SU-DHL-6 (cell line): ENCODE measurements at regions not wholly inside any gene's neighbourhood (a gene's known extent, or its start where the extent isn't known, plus 50 kb on each side); places are given as distances from the start of the nearest gene placed in this dataset.

Experiments
- H2AFZ ChIP-seq: fragments of 200-600 bp; sonication (generic); 2 replicates; pipeline ENCODE4 v1.6.1; 2014; ENCODE audit warnings: low read depth, mild to moderate bottlenecking, moderate library complexity, mixed read lengths, antibody characterized with exemption, low read length; ENCODE audit not compliant: severe bottlenecking
- H3F3A ChIP-seq: fragments of 200-600 bp; shearing (Covaris generic); 2 replicates; pipeline ENCODE4 v1.6.0; 2016; ENCODE audit warnings: antibody characterized with exemption, mild to moderate bottlenecking; ENCODE audit not compliant: insufficient read depth
- H3K27ac ChIP-seq: fragments of 200-600 bp; sonication (generic); 2 replicates; pipeline ENCODE4 v1.5.1; 2016; ENCODE audit warnings: low read depth, mild to moderate bottlenecking, low read length, moderate library complexity, mixed read lengths
- H3K27me3 ChIP-seq: fragments of 200-600 bp; sonication (generic), shearing (Covaris generic); 2 replicates; pipeline ENCODE4 v1.6.0; 2014; ENCODE audit warnings: mild to moderate bottlenecking, low read length
- H3K36me3 ChIP-seq: fragments of 200-600 bp; sonication (generic); 2 replicates; pipeline ENCODE4 v1.6.1; 2014; ENCODE audit warnings: mild to moderate bottlenecking, low read length, mixed read lengths
- H3K4me2 ChIP-seq: fragments of 300-600, 200-600 bp; shearing (Covaris generic), sonication (generic); 2 replicates; pipeline ENCODE4 v1.6.0; 2014; ENCODE audit warnings: low read length, low read depth, mild to moderate bottlenecking; ENCODE audit not compliant: poor library complexity, severe bottlenecking
- H3K4me3 ChIP-seq: fragments of 200-600 bp; sonication (generic); 2 replicates; pipeline ENCODE4 v1.5.1; 2014; ENCODE audit warnings: antibody characterized with exemption, low read length, mild to moderate bottlenecking, mixed read lengths; ENCODE audit not compliant: insufficient read depth, poor library complexity, severe bottlenecking
- H3K79me2 ChIP-seq: fragments of 200-600 bp; sonication (generic); 2 replicates; pipeline ENCODE4 v1.6.1; 2014; ENCODE audit warnings: mild to moderate bottlenecking, low read length, moderate library complexity; ENCODE audit not compliant: insufficient read depth
- H3K9ac ChIP-seq: fragments of 200-600 bp; sonication (generic); 2 replicates; pipeline ENCODE4 v1.7.0; 2014; ENCODE audit warnings: mild to moderate bottlenecking, low read length
- H3K9me2 ChIP-seq: fragments of 200-600 bp; sonication (generic); replicated peaks from 2 replicates; pipeline ENCODE4 v1.6.1; 2014; ENCODE audit warnings: low read length; ENCODE audit not compliant: insufficient read depth
- H3K9me3 ChIP-seq: fragments of 200-600 bp; sonication (generic); 2 replicates; pipeline ENCODE4 v1.6.1; 2014; ENCODE audit warnings: low read length, mixed read lengths; ENCODE audit not compliant: insufficient read depth
- H4K20me1 ChIP-seq: fragments of 200-600 bp; sonication (generic); 2 replicates; pipeline ENCODE4 v1.6.1; 2014; ENCODE audit warnings: low read depth, mild to moderate bottlenecking, antibody characterized with exemption, low read length, moderate library complexity, mixed read lengths
- CTCF ChIP-seq: fragments of 200-600 bp; sonication (generic); IDR thresholded peaks from one replicate; pipeline ENCODE4 v1.5.1; 2017; ENCODE audit warnings: antibody characterized with exemption, mild to moderate bottlenecking, low read length, moderate library complexity; ENCODE audit not compliant: insufficient read depth, poor library complexity, severe bottlenecking
- EZH2phosphoT487 ChIP-seq: fragments of 200-600 bp; sonication (generic), shearing (Covaris generic); conservative IDR thresholded peaks from 2 replicates; pipeline ENCODE4 v1.6.1; 2018; ENCODE audit warnings: mild to moderate bottlenecking, antibody characterized with exemption, low read length, moderate library complexity, mixed read lengths

DNA sequence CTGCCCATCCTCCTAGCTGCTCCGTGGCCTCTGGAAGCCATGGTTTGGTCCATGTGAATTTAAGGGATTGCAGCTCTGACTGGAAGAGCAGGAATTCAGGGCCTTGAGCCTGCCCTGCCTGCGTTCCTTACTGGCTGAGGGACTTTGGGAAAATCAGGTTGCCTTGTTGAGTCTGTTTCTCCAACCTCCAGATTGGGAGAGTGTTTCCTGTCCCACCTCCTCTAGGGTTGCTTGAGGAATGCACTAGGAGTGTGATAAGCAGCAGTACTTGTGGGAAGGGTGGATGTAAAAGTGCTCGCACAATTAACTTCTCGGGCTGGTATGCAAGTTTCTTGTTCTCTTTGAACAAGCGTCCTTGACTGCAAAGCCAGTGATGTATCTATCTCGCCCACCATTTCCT, 84.4 kb upstream of the YWHAQ start:
- no peak overlapping the region for H3K27ac ChIP-seq
- no peak overlapping the region for H2AFZ ChIP-seq
- no peaks in the 10 kb centered on the region for H3K27me3 ChIP-seq
- H3K9ac ChIP-seq: no peak overlapping the region
- no peaks in the 10 kb centered on the region for H3F3A ChIP-seq
- no peaks in the 10 kb centered on the region for H4K20me1 ChIP-seq
- no peaks in the 10 kb centered on the region for H3K9me2 ChIP-seq
- no peak for TF ChIP-seq EZH2phosphoT487
- no peak for TF ChIP-seq CTCF
- no peak overlapping the region for H3K4me2 ChIP-seq
- no peaks in the 10 kb centered on the region for H3K79me2 ChIP-seq
- H3K4me3 ChIP-seq: no peak overlapping the region
- no peaks in the 10 kb centered on the region for H3K36me3 ChIP-seq
- H3K9me3 ChIP-seq: no peaks in the 10 kb centered on the region

DNA sequence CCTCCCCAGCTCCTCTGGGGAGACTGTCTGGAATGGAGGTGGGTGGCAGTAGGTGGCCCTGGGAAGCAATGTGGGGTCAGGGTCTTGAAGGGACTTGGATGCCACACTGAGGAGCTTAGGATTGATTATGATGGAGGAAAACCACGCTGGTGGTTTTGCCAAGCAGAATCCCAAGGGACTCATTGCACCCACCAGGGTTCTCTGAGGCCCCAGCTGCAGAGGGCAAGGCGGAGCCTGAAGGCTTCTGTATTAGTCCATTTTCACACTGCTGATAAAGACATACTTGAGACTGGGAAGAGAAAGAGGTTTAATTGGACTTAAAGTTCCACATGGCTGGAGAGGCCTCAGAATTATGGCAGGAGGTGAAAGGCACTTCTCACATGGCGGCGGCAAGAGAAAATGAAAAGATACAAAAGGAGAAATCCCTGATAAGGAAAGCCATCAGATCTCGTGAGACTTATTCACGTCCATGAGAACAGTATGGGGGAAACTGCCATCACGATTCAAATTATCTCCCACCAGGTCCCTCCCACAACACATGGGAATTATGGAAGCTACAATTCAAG, 87.2 kb upstream of the YWHAQ start:
- no peak overlapping the region for H3K4me3 ChIP-seq
- H3K36me3 ChIP-seq: no peaks in the 10 kb centered on the region
- H4K20me1 ChIP-seq: no peaks in the 10 kb centered on the region
- no peaks in the 10 kb centered on the region for H3K79me2 ChIP-seq
- H3K9me3 ChIP-seq: no peaks in the 10 kb centered on the region
- H3K9me2 ChIP-seq: no peaks in the 10 kb centered on the region
- no peak overlapping the region for H3K9ac ChIP-seq
- TF ChIP-seq EZH2phosphoT487 (no peak), CTCF (no peak)
- H3K27ac ChIP-seq: no peak overlapping the region
- H3F3A ChIP-seq: no peaks in the 10 kb centered on the region
- no peaks in the 10 kb centered on the region for H3K27me3 ChIP-seq
- H3K4me2 ChIP-seq: no peak overlapping the region
- no peak overlapping the region for H2AFZ ChIP-seq

DNA sequence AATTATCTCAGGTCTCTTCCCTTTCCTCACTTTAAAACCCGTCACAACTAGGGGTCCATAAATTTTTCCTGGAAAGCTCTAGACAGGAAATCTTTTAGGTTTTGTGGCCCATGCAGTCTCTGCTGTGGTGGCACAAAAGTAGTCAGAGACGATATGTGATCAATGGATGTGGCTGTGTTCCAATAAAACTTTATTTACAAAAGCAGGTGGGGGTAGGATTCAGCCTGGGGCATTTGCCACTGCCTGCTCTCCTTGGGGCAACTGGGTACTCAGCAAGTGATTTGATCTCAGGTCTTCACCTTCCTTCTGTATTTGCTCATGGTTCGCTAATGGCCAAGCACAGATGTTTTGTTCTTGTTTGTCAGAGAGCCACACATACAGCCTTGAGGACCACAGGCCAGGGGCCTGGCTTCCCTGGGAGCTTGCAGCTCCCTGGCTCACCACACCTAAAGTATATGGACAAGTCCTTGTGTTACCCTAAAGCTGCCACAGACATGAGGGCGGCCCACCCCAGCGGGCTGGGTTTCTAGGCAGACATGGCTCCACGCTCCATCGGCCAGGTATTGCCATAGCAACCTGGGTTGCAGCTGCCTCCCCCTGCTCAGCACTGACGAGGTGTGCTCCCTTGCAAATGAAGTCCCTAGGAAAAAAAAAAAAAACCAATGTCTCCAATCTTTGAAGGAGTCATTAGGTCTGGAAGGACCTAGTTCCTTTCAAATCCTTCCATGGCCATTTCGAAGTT, 89.7 kb upstream of the YWHAQ start:
- Histone ChIP-seq H3K9me3 (no peaks in the 10 kb centered on the region), H2AFZ (no peak overlapping the region)

More for the DNA sequence above, 89.7 kb upstream of the YWHAQ start:
- H3K9ac ChIP-seq: no peak overlapping the region
- H3K79me2 ChIP-seq: no peaks in the 10 kb centered on the region
- H3K4me2 ChIP-seq: no peak overlapping the region
- TF ChIP-seq EZH2phosphoT487 (no peak), CTCF (no peak)
- no peaks in the 10 kb centered on the region for H3K27me3 ChIP-seq
- no peaks in the 10 kb centered on the region for H3K36me3 ChIP-seq
- no peak overlapping the region for H3K4me3 ChIP-seq
- no peaks in the 10 kb centered on the region for H4K20me1 ChIP-seq
- no peak overlapping the region for H3K27ac ChIP-seq
- no peaks in the 10 kb centered on the region for H3K9me2 ChIP-seq
- H3F3A ChIP-seq: no peaks in the 10 kb centered on the region
